Prostate gland (tissue), 2 donors: ENCODE measurements at regions not wholly inside any gene's neighbourhood (a gene's known extent, or its start where the extent isn't known, plus 50 kb on each side); places are given as distances from the start of the nearest gene placed in this dataset.

Experiments used
- DNase-seq: peaks from one replicate; pipeline ENCODE4 v3.0.0-alpha.2; 2019; ENCODE audit warnings: low spot score
- H3K27ac ChIP-seq, 2 donors: fragments of 200-600 bp; sonication (generic); 2 replicates each; pipeline ENCODE4 v1.5.1; 2017 to 2019
- H3K27me3 ChIP-seq: fragments of 200-600 bp; sonication (generic); replicated peaks from 2 replicates; pipeline ENCODE4 v1.5.1; 2019; ENCODE audit not compliant: insufficient read depth
- H3K36me3 ChIP-seq, 2 donors: fragments of 200-600 bp; sonication (generic); 1 replicate in 1 of 2; 2 replicates in 1 of 2; pipeline versions ENCODE4 v1.5.1 to v1.8.1; 2017 to 2019
- H3K4me1 ChIP-seq: fragments of 200-600 bp; sonication (generic); replicated peaks from 2 replicates; pipeline ENCODE4 v1.5.1; 2019
- H3K4me3 ChIP-seq, 2 donors: fragments of 200-600 bp; sonication (generic); 2 replicates each; pipeline ENCODE4 v1.5.1; 2017 to 2019
- H3K9me3 ChIP-seq: fragments of 200-600 bp; sonication (generic); 2 replicates; pipeline ENCODE4 v1.5.1; 2017
- POLR2A ChIP-seq: fragments of 450-650 bp; IDR thresholded peaks from one replicate; pipeline ENCODE4 v1.6.1; 2016; ENCODE audit warnings: antibody characterized with exemption, mild to moderate bottlenecking
- POLR2AphosphoS5 ChIP-seq: sonication (generic); formaldehyde crosslinking; IDR thresholded peaks from one replicate; pipeline ENCODE4 v1.6.1; 2017; ENCODE audit warnings: antibody characterized with exemption
- WGBS: methylation state at CpG from one replicate; pipeline ENCODE4 v1.1.5; 2018; 5-methylcytosine and 5-hydroxymethylcytosine counted together
- intact Hi-C: fragments of 100-400 bp; cut with DNase I; formaldehyde crosslinking; loops from one replicate; pipeline ENCODE4 v1.14.2; 2022
- TF ChIP-seq, protein P1 (sequence below), 4 experiments: fragments of 200-600 bp in 2 of 4; fragments of 450-650 bp in 2 of 4; sonication (generic) in 2 of 4; IDR thresholded peaks; 1 replicate in 3 of 4; 2 replicates in 1 of 4; pipeline ENCODE4 v1.5.1; 2016 to 2019; ENCODE audit warnings: antibody characterized with exemption in 4 of 4, mild to moderate bottlenecking in 2 of 4, moderate library complexity in 2 of 4

DNA sequence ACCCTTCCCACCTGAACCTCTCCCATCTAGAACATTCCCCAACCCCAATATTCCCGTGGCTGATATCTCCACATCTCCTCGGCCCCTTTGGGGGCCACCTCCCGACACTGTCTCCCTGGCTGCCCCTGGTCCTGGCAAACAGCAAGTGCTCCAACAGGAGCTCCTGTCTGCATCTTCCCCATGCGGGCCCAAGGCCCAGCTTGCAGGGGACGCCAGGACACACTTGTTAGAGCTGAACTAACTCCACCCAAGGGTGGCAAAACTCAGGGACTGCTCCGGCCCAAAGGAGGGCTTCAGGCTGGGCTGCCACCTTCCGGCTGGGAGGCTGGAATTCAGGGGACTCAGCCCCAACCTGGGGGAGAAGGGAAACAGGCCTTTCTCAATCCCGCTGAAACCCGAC lies 106.6 kb downstream of the NCOR2 start:
- intact Hi-C loops, result no loop called here
- Histone ChIP-seq H3K4me1 (no peaks in the 10 kb centered on the region), H3K9me3 (no peaks in the 10 kb centered on the region), H3K27me3 (no peaks in the 10 kb centered on the region), H3K27ac (no peak overlapping the region), H3K36me3 (peaks cover 5 to 19% of the 10 kb centered on the region in 2 donors), H3K4me3 (no peak overlapping the region)
- no peak for TF ChIP-seq POLR2AphosphoS5
- TF ChIP-seq, protein P1, sequence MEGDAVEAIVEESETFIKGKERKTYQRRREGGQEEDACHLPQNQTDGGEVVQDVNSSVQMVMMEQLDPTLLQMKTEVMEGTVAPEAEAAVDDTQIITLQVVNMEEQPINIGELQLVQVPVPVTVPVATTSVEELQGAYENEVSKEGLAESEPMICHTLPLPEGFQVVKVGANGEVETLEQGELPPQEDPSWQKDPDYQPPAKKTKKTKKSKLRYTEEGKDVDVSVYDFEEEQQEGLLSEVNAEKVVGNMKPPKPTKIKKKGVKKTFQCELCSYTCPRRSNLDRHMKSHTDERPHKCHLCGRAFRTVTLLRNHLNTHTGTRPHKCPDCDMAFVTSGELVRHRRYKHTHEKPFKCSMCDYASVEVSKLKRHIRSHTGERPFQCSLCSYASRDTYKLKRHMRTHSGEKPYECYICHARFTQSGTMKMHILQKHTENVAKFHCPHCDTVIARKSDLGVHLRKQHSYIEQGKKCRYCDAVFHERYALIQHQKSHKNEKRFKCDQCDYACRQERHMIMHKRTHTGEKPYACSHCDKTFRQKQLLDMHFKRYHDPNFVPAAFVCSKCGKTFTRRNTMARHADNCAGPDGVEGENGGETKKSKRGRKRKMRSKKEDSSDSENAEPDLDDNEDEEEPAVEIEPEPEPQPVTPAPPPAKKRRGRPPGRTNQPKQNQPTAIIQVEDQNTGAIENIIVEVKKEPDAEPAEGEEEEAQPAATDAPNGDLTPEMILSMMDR (IDR thresholded peaks at IDR 0.05), result no peak
- no peak for TF ChIP-seq POLR2A
- DNase-seq, result no peak
- WGBS, result 88% methylated on average over 9 of the region's 9 CpGs

DNA sequence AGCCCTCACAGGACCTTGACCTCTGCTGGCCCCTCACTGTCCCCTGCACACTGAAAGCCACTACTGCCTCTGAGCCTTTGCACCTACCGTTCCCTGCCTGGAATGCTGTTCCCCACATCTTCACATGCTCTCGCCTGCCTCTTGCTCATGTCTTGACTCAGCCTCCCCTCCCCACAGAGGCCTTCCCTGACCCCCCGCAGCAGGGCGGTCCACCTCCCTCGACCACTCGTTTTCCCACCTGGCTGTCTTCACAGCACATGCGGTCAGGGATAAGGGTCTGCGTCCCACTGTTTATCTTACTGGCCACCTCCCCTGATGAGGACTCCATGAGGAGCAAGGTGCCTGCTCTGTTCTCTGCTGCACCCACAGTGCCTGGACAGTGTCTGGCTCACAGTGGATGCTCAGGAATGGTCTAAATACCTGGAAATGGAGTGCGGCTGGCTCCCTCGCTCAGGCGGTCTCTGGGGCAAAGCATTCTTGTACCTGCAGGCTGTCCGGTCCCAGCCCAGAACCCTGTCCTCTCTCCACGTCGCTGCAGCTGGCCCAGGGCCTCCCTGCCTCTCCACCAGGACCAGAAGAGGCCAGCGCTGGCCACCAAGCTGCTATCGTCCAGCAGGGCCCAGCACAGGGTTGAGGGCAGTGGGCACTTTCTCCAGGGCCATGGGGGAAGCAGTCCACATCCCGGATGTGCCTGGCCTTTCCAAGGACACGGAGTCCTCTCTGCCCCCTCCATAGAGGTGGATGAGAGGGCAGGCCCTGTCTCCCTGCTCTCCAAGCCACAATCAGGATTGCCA lies 107.4 kb downstream of the NCOR2 start:
- TF ChIP-seq POLR2AphosphoS5, result no peak
- H3K27me3 ChIP-seq, result no peaks in the 10 kb centered on the region
- 93% methylated on average over 18 of the region's 18 CpGs for WGBS
- peaks cover 4% of the 10 kb centered on the region for H3K4me1 ChIP-seq
- peaks cover 0 to 12% of the 10 kb centered on the region in 2 donors for H3K36me3 ChIP-seq
- intact Hi-C loops, result loop anchor here (5.0 kb wide), 2 partner anchors 37 to 102 kb away; no protein-coding TSS in a partner anchor
- H3K27ac ChIP-seq, result no peak overlapping the region
- no peaks in the 10 kb centered on the region for H3K9me3 ChIP-seq
- no peak for DNase-seq
- no peak overlapping the region for H3K4me3 ChIP-seq

DNA sequence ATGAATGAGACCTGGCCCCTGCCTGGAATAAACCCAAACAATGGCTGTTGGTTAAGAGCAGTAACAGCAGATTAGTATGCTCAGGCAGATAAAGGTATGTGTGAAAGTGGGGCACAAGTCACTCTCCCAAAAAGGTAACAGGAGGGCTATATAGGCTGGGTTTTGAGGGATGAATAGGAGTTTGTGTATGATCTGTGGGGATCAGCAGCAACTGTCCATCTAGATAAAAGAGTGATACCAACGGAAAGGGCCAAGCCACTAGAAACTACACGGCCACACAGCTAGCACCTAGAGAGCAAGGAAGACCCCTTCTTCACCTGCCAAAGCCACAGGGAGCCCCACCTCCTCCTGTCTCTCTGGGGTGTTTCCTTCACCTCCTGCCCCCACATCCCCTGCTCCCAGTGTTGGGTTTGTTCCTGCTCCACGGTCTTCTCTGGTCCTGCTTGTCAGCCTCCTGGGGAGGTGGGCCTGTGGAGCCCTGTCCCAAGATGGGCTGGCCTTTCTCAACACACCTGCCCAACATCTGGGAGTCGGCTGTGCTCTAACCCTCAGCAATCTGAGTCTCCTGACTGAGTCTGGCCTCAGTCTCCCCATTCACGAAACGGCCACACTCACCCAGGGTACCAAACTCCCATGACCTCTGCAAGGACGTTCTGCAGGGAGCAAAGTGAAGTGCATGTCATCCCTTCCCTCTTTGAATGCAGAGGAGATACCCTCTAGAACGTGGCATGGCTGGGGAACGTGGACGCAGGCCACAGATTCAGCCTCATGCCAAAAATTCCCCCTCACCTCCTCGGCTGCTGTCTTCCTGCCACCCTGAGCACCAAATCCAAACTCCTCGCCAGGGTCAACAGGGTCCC lies 108.2 kb downstream of the NCOR2 start:
- Histone ChIP-seq H3K27me3 (no peaks in the 10 kb centered on the region), H3K27ac (no peak overlapping the region), H3K4me1 (peaks cover 7% of the 10 kb centered on the region), H3K36me3 (peaks cover 0 to 7% of the 10 kb centered on the region in 2 donors), H3K4me3 (no peak overlapping the region), H3K9me3 (no peaks in the 10 kb centered on the region)
- DNase-seq, result no peak
- TF ChIP-seq POLR2A (no peak), POLR2AphosphoS5 (no peak)
- 92% methylated on average over 12 of the region's 12 CpGs for WGBS
- intact Hi-C loops, result loop anchor here (5.0 kb wide), 2 partner anchors 38 to 103 kb away; no protein-coding TSS in a partner anchor

DNA sequence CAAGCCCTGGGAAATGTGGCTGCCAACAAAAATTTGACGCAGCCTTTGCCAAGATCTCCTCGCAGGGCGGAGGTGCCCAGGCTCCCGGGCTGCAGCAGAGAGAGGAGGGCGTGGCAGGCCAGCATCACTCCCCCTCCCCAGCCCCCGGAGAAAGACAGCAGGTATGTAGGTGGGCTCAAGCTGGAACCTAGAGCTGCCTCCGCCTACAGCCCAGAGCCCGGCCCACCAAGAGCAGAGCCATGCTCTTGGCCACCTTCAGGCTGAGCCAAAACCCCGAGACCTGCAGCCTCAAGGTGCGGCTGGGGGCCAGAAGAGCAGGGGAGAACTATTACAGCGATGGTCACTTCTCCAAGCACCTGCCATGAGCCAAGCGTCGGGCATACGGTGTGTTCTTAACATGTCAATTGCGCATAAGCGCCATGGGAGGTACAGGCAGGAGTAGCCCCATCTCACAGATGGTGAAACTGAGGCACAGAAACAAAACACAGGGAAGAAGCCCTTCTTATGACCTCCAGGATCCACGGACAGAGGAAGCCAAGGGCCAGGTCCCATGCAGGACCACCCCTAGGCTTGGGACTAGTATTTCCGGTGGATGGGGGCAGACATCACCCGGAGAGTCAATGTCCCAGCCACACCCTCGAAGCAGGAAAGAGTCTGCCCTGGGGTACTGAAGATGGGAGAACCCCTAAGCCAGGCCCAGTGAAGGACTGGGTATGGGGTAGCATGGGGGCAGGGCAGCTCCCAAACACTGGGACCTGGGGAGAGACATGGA lies 109.0 kb downstream of the NCOR2 start:
- no peak overlapping the region for H3K4me3 ChIP-seq
- peak overlapping the region; percentile 61 to 73 for H3K27ac ChIP-seq
- WGBS, result 77% methylated on average over 20 of the region's 20 CpGs
- no peaks in the 10 kb centered on the region for H3K9me3 ChIP-seq
- intact Hi-C loops, result loop anchor here (5.0 kb wide), 2 partner anchors 39 to 104 kb away; no protein-coding TSS in a partner anchor
- no peaks in the 10 kb centered on the region for H3K27me3 ChIP-seq
- H3K36me3 ChIP-seq, result no peaks in the 10 kb centered on the region
- no peak for DNase-seq
- H3K4me1 ChIP-seq, result peaks cover 14% of the 10 kb centered on the region
- TF ChIP-seq, protein P1 (IDR thresholded peaks at IDR 0.05), result no peak
- no peak for TF ChIP-seq POLR2A
- no peak for TF ChIP-seq POLR2AphosphoS5

DNA sequence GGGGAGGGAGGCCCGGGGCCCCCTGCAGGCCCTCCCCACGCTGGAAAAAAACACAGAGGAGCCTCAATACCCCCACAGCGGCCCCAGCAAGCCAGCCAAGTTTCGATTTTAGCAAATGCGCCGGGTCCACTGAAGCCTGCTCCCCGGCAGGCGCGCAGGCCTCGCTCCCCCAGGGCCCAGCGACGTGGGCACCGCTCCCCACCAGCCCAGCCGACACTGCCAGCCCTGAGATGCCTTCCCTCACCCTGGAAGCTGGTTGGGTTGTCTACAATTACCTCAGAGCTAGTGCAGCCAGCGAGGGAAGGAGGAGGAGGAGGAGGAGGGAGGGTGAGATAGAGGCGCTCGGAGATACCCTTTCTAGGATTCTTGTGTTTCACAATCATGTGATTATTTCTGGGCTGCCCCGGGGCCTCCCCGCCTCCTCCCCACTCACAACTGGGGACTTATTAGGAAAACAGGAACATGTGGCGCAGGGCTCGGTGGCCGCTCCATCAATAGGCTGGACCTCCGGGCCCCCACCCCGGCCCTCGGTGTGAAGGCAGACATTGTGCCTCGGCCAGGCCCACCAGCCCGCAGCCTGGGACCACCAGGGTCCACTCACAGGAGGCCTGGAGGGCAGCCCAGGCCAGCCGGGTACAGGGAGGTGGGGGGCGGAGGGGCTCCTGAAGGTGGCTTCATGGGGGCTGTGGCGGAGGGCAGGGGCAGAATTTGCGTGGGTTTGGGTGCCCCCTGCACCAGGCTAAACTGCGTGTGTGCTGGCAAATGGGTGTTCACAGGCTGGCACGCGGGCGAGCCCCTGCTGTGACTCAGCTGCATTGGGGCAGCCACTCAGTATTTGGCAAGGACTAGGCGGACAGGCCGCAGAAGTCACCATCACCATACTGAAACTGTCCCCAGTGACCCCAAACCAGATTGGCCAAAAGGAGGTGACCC lies 109.9 kb downstream of the NCOR2 start:
- peak overlapping the region; percentile 61 to 73 for H3K27ac ChIP-seq
- H3K4me1 ChIP-seq, result peaks cover 16% of the 10 kb centered on the region
- 35% methylated on average over 37 of the region's 37 CpGs for WGBS
- peak; percentile 57 for TF ChIP-seq POLR2AphosphoS5
- TF ChIP-seq, protein P1 (IDR thresholded peaks at IDR 0.05), result no peak
- no peaks in the 10 kb centered on the region for H3K36me3 ChIP-seq
- peak overlapping the region in 1 of 2 donors; percentile 6 for H3K4me3 ChIP-seq
- no peaks in the 10 kb centered on the region for H3K9me3 ChIP-seq
- DNase-seq, result peak; percentile 46
- no peaks in the 10 kb centered on the region for H3K27me3 ChIP-seq
- intact Hi-C loops, result loop anchor here (5.0 kb wide), 2 partner anchors 40 to 105 kb away; no protein-coding TSS in a partner anchor
